Upper lobe of left lung (tissue), 4 donors: ENCODE measurements at regions not wholly inside any gene's neighbourhood (a gene's known extent, or its start where the extent isn't known, plus 50 kb on each side); places are given as distances from the start of the nearest gene placed in this dataset.

Source experiments
- POLR2A ChIP-seq, 4 donors: fragments of 450-650 bp; IDR thresholded peaks; one replicate each; pipeline ENCODE4 v1.5.1; 2016 to 2017; ENCODE audit warnings: antibody characterized with exemption in 4 of 4, mild to moderate bottlenecking in 2 of 4
- POLR2AphosphoS5 ChIP-seq, 2 donors: sonication (generic); formaldehyde crosslinking; IDR thresholded peaks; one replicate each; pipeline ENCODE4 v1.5.1; 2017; ENCODE audit warnings: antibody characterized with exemption in 2 of 2
- TF ChIP-seq, protein P1 (sequence below), 6 experiments: fragments of 450-650 bp in 4 of 6; fragments of 200-600 bp in 2 of 6; sonication (generic) in 2 of 6; IDR thresholded peaks; one replicate each; pipeline ENCODE4 v1.5.1; 2016 to 2019; ENCODE audit warnings: antibody characterized with exemption in 6 of 6

GRCh38 chr3:117126946-117127546 lies 417.5 kb downstream of the TUSC7 start:
- no peak for TF ChIP-seq POLR2A (IDR thresholded peaks at IDR 0.05)
- TF ChIP-seq POLR2AphosphoS5 (IDR thresholded peaks at IDR 0.05), result no peak
- TF ChIP-seq, protein P1, sequence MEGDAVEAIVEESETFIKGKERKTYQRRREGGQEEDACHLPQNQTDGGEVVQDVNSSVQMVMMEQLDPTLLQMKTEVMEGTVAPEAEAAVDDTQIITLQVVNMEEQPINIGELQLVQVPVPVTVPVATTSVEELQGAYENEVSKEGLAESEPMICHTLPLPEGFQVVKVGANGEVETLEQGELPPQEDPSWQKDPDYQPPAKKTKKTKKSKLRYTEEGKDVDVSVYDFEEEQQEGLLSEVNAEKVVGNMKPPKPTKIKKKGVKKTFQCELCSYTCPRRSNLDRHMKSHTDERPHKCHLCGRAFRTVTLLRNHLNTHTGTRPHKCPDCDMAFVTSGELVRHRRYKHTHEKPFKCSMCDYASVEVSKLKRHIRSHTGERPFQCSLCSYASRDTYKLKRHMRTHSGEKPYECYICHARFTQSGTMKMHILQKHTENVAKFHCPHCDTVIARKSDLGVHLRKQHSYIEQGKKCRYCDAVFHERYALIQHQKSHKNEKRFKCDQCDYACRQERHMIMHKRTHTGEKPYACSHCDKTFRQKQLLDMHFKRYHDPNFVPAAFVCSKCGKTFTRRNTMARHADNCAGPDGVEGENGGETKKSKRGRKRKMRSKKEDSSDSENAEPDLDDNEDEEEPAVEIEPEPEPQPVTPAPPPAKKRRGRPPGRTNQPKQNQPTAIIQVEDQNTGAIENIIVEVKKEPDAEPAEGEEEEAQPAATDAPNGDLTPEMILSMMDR (IDR thresholded peaks at IDR 0.05), result no peak
